AG09309 (cell line): ENCODE measurements at regions not wholly inside any gene's neighbourhood (a gene's known extent, or its start where the extent isn't known, plus 50 kb on each side); places are given as distances from the start of the nearest gene placed in this dataset.
"Not testable (repeated sequence)": the region's sequence is repeated elsewhere in the genome, so short reads cannot be mapped to it uniquely, and the experiment has no call there.

Experiments used
- DNase-seq: peaks from one replicate; pipeline ENCODE4 v3.0.0-alpha.2; 2010; ENCODE audit warnings: low read depth
- H3K4me3 ChIP-seq: 2 replicates; pipeline ENCODE4 v1.5.1; 2011; ENCODE audit warnings: mild to moderate bottlenecking, low read depth, low read length, moderate library complexity; ENCODE audit not compliant: control insufficient read depth
- CTCF ChIP-seq: IDR thresholded peaks from 2 replicates; pipeline ENCODE4 v1.5.1; 2011; ENCODE audit warnings: mild to moderate bottlenecking, low read depth, low read length, inconsistent platforms; ENCODE audit not compliant: insufficient read depth, control insufficient read depth; ENCODE audit errors: missing control alignments

- no peak for TF ChIP-seq CTCF
- DNase-seq = no peak
- no peak overlapping the region for H3K4me3 ChIP-seq
Observed at GRCh38 chr13:58955546-58956385, 1208.0 kb downstream of the DIAPH3 start.

GRCh38 chr13:58958097-58958496 lies 1205.6 kb downstream of the DIAPH3 start:
- DNase-seq, H3K4me3 ChIP-seq: not testable (repeated sequence)

DNA sequence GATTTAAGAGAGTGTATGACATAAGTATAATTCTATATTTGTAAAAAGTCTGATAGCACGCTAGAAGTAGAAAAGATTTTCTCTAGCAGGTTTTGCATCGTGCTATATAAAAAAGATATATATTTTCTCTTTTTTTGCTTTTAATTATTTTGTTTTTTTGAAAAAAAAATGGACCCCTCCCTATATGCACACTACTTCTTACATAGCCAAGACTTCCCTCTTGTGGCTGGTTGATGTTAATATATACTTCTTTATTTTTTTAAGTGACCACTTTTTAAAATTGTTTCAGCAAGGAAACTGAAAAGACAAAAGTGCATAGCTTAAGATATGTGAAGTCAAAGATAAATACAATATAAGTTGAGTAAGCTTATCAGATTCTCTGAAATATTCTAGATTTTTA lies 1202.8 kb downstream of the DIAPH3 start:
- no peak overlapping the region for H3K4me3 ChIP-seq
- no peak for TF ChIP-seq CTCF
- no peak for DNase-seq

- DNase-seq = no peak
- TF ChIP-seq CTCF = no peak
- H3K4me3 ChIP-seq = no peak overlapping the region
Observed at GRCh38 chr13:58963321-58963720, 1200.4 kb downstream of the DIAPH3 start.

DNA sequence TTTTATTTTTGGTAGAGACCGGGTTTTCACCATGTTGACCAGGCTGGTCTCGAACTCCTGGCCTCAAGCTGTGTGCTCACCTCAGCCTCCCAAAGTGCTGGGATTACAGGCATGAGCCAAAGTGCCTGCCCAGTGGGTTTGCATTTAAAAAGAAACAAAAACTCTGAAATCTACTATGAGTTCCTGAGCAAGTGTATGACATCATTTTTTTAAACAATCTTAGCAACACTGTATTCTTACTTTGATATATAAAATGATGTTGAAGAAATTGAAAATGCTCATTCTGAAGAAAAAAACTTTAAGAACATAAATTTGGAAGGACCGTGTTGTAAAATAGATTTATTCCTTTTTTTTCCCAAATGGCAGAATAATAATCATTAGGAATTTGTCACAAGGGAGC lies 1199.7 kb downstream of the DIAPH3 start:
- no peak for TF ChIP-seq CTCF
- no peak for DNase-seq
- H3K4me3 ChIP-seq = no peak overlapping the region

DNA sequence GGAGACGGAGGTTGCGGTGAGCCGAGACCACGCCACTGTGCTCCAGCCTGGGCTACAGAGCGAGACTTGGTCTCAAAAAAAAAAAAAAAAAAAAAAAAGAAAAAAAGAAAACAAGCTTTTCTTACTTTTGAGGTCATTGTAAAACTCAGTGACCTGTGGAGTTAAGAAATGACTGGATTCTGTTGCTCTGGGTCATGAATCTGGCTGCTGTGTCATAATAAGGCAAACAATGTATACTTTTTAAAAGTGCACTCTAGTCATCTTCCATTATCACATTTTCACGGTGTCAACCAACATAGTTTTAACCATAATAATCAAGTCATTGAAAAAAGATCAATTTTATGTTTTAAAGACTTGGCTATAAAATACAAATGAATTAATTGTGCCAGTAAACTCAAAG lies 1186.6 kb downstream of the DIAPH3 start:
- no peak for DNase-seq
- TF ChIP-seq CTCF = no peak
- H3K4me3 ChIP-seq = no peak overlapping the region

DNA sequence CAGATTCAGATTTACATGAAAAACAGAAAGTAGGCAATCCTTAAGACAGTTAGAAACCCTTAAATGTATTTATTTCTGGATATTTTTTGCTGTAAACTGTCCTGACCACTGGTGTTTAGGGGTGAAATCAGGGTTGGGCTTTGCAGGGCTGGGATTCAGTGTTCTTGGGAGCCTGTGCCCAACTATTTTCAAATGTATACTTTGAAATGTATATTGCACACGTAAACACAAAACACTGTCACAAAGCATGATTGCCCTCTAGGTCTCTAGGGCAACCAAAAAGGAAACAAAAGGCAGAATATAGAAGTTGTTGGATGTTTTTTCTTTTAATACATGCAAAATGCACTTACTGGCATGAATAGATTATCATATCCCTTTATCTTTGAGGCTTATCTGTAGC lies 1185.4 kb downstream of the DIAPH3 start:
- no peak overlapping the region for H3K4me3 ChIP-seq
- DNase-seq = no peak
- TF ChIP-seq CTCF = no peak
